Neural cell (in vitro differentiated cells): ENCODE measurements at regions not wholly inside any gene's neighbourhood (a gene's known extent, or its start where the extent isn't known, plus 50 kb on each side); places are given as distances from the start of the nearest gene placed in this dataset.

Experiments used
- H2AFZ ChIP-seq: fragments of 200-600, 300-800 bp; sonication (generic), shearing (Covaris generic); 2 replicates; pipeline ENCODE4 v1.6.0; 2014; ENCODE audit warnings: low read depth, mild to moderate bottlenecking, antibody characterized with exemption, low read length, moderate library complexity
- H3F3A ChIP-seq: fragments of 200-600 bp; shearing (Covaris generic); 2 replicates; pipeline ENCODE4 v1.6.1; 2016; ENCODE audit warnings: mild to moderate bottlenecking, moderate library complexity, mixed read lengths, antibody characterized with exemption, low read length; ENCODE audit not compliant: insufficient read depth, poor library complexity, severe bottlenecking
- H3K27ac ChIP-seq: fragments of 200-600, 300-800 bp; sonication (generic), shearing (Covaris generic); 2 replicates; pipeline ENCODE4 v1.5.1; 2014; ENCODE audit warnings: mild to moderate bottlenecking, low read length, moderate library complexity
- H3K27me3 ChIP-seq: fragments of 300-800, 200-600 bp; sonication (generic), shearing (Covaris generic); 2 replicates; pipeline ENCODE4 v1.6.0; 2014; ENCODE audit warnings: mild to moderate bottlenecking, low read depth, low read length, moderate library complexity; ENCODE audit not compliant: insufficient read depth
- H3K36me3 ChIP-seq: fragments of 300-800, 200-600 bp; sonication (generic), shearing (Covaris generic); 2 replicates; pipeline ENCODE4 v1.5.1; 2014; ENCODE audit warnings: mild to moderate bottlenecking, antibody characterized with exemption, low read length, moderate library complexity; ENCODE audit not compliant: insufficient read depth
- H3K4me2 ChIP-seq: fragments of 300-800, 200-600 bp; sonication (generic), shearing (Covaris generic); 2 replicates; pipeline ENCODE4 v1.6.0; 2014; ENCODE audit warnings: mild to moderate bottlenecking, low read length
- H3K4me3 ChIP-seq: fragments of 300-800, 200-600 bp; sonication (generic), shearing (Covaris generic); 2 replicates; pipeline ENCODE4 v1.5.1; 2014; ENCODE audit warnings: mild to moderate bottlenecking, low read length, moderate library complexity
- H3K79me2 ChIP-seq: fragments of 200-600 bp; shearing (Covaris generic); replicated peaks from 2 replicates; pipeline ENCODE4 v1.6.0; 2014; ENCODE audit warnings: mild to moderate bottlenecking, low read length, moderate library complexity; ENCODE audit not compliant: insufficient read depth
- H3K9ac ChIP-seq: fragments of 300-800, 200-600 bp; sonication (generic), shearing (Covaris generic); 2 replicates; pipeline ENCODE4 v1.6.1; 2016; ENCODE audit warnings: mild to moderate bottlenecking, low read length, mixed read lengths
- H3K9me2 ChIP-seq: fragments of 200-600 bp; shearing (Covaris generic); 2 replicates; pipeline ENCODE4 v1.6.1; 2016; ENCODE audit warnings: mild to moderate bottlenecking, low read length, mixed read lengths; ENCODE audit not compliant: insufficient read depth
- H3K9me3 ChIP-seq: fragments of 200-600, 300-800 bp; sonication (generic), shearing (Covaris generic); 2 replicates; pipeline ENCODE4 v1.6.1; 2016; ENCODE audit warnings: mild to moderate bottlenecking, mixed run types, low read length, moderate library complexity, mixed read lengths
- H4K20me1 ChIP-seq: fragments of 200-600 bp; shearing (Covaris generic); 2 replicates; pipeline ENCODE4 v1.6.1; 2016; ENCODE audit warnings: mild to moderate bottlenecking, mixed run types; ENCODE audit not compliant: insufficient read depth
- EP300 ChIP-seq: fragments of 450-650 bp; conservative IDR thresholded peaks from 2 replicates; pipeline ENCODE4 v1.6.1; 2014; ENCODE audit warnings: antibody characterized with exemption, mild to moderate bottlenecking, moderate library complexity; ENCODE audit not compliant: poor library complexity, severe bottlenecking
- EZH2 ChIP-seq: fragments of 200-600, 300-800 bp; shearing (Covaris generic), sonication (generic); IDR thresholded peaks from 2 replicates; pipeline ENCODE4 v1.6.1; 2014; ENCODE audit warnings: antibody characterized with exemption, low read length, borderline replicate concordance, mild to moderate bottlenecking; ENCODE audit not compliant: insufficient read depth, poor library complexity, severe bottlenecking
- MXI1 ChIP-seq: fragments of 450-650 bp; conservative IDR thresholded peaks from 2 replicates; pipeline ENCODE4 v1.6.1; 2014; ENCODE audit warnings: antibody characterized with exemption, mild to moderate bottlenecking; ENCODE audit not compliant: poor library complexity, severe bottlenecking
- POLR2AphosphoS5 ChIP-seq: IDR thresholded peaks from 2 replicates; pipeline ENCODE4 v1.6.1; 2012
- RAD21 ChIP-seq: fragments of 450-650 bp; conservative IDR thresholded peaks from 2 replicates; pipeline ENCODE4 v1.6.1; 2014; ENCODE audit warnings: antibody characterized with exemption, mild to moderate bottlenecking, moderate library complexity
- REST ChIP-seq: IDR thresholded peaks from 2 replicates; pipeline ENCODE4 v1.6.1; 2012; ENCODE audit warnings: borderline replicate concordance
- SMC3 ChIP-seq: fragments of 450-650 bp; conservative IDR thresholded peaks from 2 replicates; pipeline ENCODE4 v1.6.1; 2014; ENCODE audit warnings: antibody characterized with exemption, mild to moderate bottlenecking, moderate library complexity; ENCODE audit not compliant: poor library complexity
- TAF1 ChIP-seq: IDR thresholded peaks from 2 replicates; pipeline ENCODE4 v1.6.1; 2012; ENCODE audit warnings: low read depth
- TF ChIP-seq, protein P1 (sequence below): fragments of 450-650 bp; IDR thresholded peaks from 2 replicates; pipeline ENCODE4 v1.5.1; 2014; ENCODE audit warnings: antibody characterized with exemption, mild to moderate bottlenecking, moderate library complexity; ENCODE audit not compliant: poor library complexity, severe bottlenecking

- H3K36me3 ChIP-seq = no peaks in the 10 kb centered on the region
- no peaks in the 10 kb centered on the region for H4K20me1 ChIP-seq
- no peaks in the 10 kb centered on the region for H3K9me2 ChIP-seq
- no peaks in the 10 kb centered on the region for H3K27me3 ChIP-seq
- no peaks in the 10 kb centered on the region for H3K9me3 ChIP-seq
- no peak overlapping the region for H3K4me3 ChIP-seq
- TF ChIP-seq, protein P1, sequence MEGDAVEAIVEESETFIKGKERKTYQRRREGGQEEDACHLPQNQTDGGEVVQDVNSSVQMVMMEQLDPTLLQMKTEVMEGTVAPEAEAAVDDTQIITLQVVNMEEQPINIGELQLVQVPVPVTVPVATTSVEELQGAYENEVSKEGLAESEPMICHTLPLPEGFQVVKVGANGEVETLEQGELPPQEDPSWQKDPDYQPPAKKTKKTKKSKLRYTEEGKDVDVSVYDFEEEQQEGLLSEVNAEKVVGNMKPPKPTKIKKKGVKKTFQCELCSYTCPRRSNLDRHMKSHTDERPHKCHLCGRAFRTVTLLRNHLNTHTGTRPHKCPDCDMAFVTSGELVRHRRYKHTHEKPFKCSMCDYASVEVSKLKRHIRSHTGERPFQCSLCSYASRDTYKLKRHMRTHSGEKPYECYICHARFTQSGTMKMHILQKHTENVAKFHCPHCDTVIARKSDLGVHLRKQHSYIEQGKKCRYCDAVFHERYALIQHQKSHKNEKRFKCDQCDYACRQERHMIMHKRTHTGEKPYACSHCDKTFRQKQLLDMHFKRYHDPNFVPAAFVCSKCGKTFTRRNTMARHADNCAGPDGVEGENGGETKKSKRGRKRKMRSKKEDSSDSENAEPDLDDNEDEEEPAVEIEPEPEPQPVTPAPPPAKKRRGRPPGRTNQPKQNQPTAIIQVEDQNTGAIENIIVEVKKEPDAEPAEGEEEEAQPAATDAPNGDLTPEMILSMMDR = no peak
- TF ChIP-seq TAF1 = no peak
- TF ChIP-seq EP300 = no peak
- TF ChIP-seq MXI1 = no peak
- no peak for TF ChIP-seq EZH2
- TF ChIP-seq SMC3 = no peak
- no peak for TF ChIP-seq REST
- no peak for TF ChIP-seq POLR2AphosphoS5
- TF ChIP-seq RAD21 = no peak
- H3K27ac ChIP-seq = no peak overlapping the region
- H3K4me2 ChIP-seq = no peak overlapping the region
- no peaks in the 10 kb centered on the region for H3K79me2 ChIP-seq
- H2AFZ ChIP-seq = no peak overlapping the region
- H3F3A ChIP-seq = no peaks in the 10 kb centered on the region
- no peak overlapping the region for H3K9ac ChIP-seq
These were observed 393.1 kb downstream of the COG6 start for GRCh38 chr13:40048551-40048950.

DNA sequence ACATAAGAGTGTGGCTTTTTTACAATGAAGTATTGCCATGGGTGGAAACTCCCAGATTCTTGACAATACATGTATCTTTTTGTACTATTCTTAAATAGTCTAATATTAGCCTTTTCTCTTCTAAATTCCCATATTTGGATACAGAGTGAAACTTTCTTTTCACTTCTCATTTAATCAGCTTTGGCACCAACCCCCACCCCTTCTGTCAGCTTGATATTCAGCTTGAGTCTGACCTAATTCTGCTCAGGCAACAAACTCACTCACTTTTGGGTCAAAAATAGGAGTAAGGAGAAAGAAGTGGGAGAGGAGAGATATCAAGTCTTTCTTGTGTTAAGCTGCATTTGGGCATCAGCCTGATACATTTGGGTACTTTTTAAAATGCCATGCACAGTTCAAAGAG, 397.5 kb downstream of the COG6 start:
- Histone ChIP-seq H3K79me2 (no peaks in the 10 kb centered on the region), H4K20me1 (no peaks in the 10 kb centered on the region), H3K4me3 (no peak overlapping the region), H3K9me2 (no peaks in the 10 kb centered on the region), H3K4me2 (no peak overlapping the region), H3K27ac (no peak overlapping the region), H3F3A (no peaks in the 10 kb centered on the region), H3K9ac (no peak overlapping the region), H3K36me3 (no peaks in the 10 kb centered on the region), H3K9me3 (no peaks in the 10 kb centered on the region), H3K27me3 (no peaks in the 10 kb centered on the region), H2AFZ (no peak overlapping the region)
- TF ChIP-seq, protein P1 = no peak
- TF ChIP-seq RAD21 = no peak
